ENCODE measurements at regions not wholly inside any gene's neighbourhood (a gene's known extent, or its start where the extent isn't known, plus 50 kb on each side); places are given as distances from the start of the nearest gene placed in this dataset.
"Not testable (repeated sequence)": the region's sequence is repeated elsewhere in the genome, so short reads cannot be mapped to it uniquely, and the experiment has no call there.

- DNase-seq (ENCODE audit: low read depth) = no peak
Measured at GRCh38 chr20:41717483-41717882, 99.3 kb upstream of the CHD6 start.

GRCh38 chr20:41716911-41717310, 98.7 kb upstream of the CHD6 start:
- no peak for DNase-seq (ENCODE audit: low read depth)

- no peak for DNase-seq (ENCODE audit: low read depth)
Measured at GRCh38 chr20:41716436-41716835, 98.3 kb upstream of the CHD6 start.

GRCh38 chr20:41715526-41715925, 97.3 kb upstream of the CHD6 start:
- no peak for DNase-seq (ENCODE audit: low read depth)

GRCh38 chr20:41714030-41714429, 95.9 kb upstream of the CHD6 start:
- no peak for DNase-seq (ENCODE audit: low read depth)

GRCh38 chr20:41704896-41705295, 86.7 kb upstream of the CHD6 start:
- DNase-seq (ENCODE audit: low read depth) = no peak

GRCh38 chr20:41702647-41703046, 84.5 kb upstream of the CHD6 start:
- DNase-seq (ENCODE audit: low read depth) = no peak

- no peak for DNase-seq (ENCODE audit: low read depth)
Measured at GRCh38 chr20:41701588-41702348, 83.6 kb upstream of the CHD6 start.

GRCh38 chr20:41699673-41700072, 81.5 kb upstream of the CHD6 start:
- DNase-seq (ENCODE audit: low read depth) = not testable (repeated sequence)

- DNase-seq (ENCODE audit: low read depth) = no peak
Measured at GRCh38 chr20:41697861-41698559, 79.8 kb upstream of the CHD6 start.

- DNase-seq (ENCODE audit: low read depth) = no peak
Measured at GRCh38 chr20:41696428-41696827, 78.3 kb upstream of the CHD6 start.

GRCh38 chr20:41694796-41695195, 76.6 kb upstream of the CHD6 start:
- DNase-seq (ENCODE audit: low read depth) = no peak

GRCh38 chr20:41693136-41693979, 75.2 kb upstream of the CHD6 start:
- peak; percentile 74 for DNase-seq (ENCODE audit: low read depth)

- no peak for DNase-seq (ENCODE audit: low read depth)
Measured at GRCh38 chr20:41692479-41693135, 74.4 kb upstream of the CHD6 start.

GRCh38 chr20:41691443-41691842, 73.3 kb upstream of the CHD6 start:
- DNase-seq (ENCODE audit: low read depth) = no peak

- no peak for DNase-seq (ENCODE audit: low read depth)
Measured at GRCh38 chr20:41690702-41691101, 72.5 kb upstream of the CHD6 start.

- no peak for DNase-seq (ENCODE audit: low read depth)
Measured at GRCh38 chr20:41686961-41687360, 68.8 kb upstream of the CHD6 start.

GRCh38 chr20:41685145-41685544, 67.0 kb upstream of the CHD6 start:
- DNase-seq (ENCODE audit: low read depth) = not testable (repeated sequence)

GRCh38 chr20:41678799-41679198, 60.6 kb upstream of the CHD6 start:
- DNase-seq (ENCODE audit: low read depth) = no peak

- DNase-seq (ENCODE audit: low read depth) = no peak
Measured at GRCh38 chr20:41672282-41672681, 54.1 kb upstream of the CHD6 start.

GRCh38 chr20:41671143-41671542, 53.0 kb upstream of the CHD6 start:
- no peak for DNase-seq (ENCODE audit: low read depth)

- DNase-seq (ENCODE audit: low read depth) = no peak
Measured at GRCh38 chr20:41670631-41671030, 52.5 kb upstream of the CHD6 start.
